ENCODE measurements at regions not wholly inside any gene's neighbourhood (a gene's known extent, or its start where the extent isn't known, plus 50 kb on each side); places are given as distances from the start of the nearest gene placed in this dataset.
"Not testable (repeated sequence)": the region's sequence is repeated elsewhere in the genome, so short reads cannot be mapped to it uniquely, and the experiment has no call there.

GRCh38 chr11:21656065-21656464 is 536.8 kb upstream of the ANO5 start:
- peaks cover 2% of the 10 kb centered on the region for H3K9me3 Mint-ChIP-seq
- H3K4me1 Mint-ChIP-seq (ENCODE audit: low read depth), result no peaks in the 10 kb centered on the region
- no peak for DNase-seq
- no peak overlapping the region for H3K27ac Mint-ChIP-seq
- H3K36me3 Mint-ChIP-seq (ENCODE audit: low read depth), result no peaks in the 10 kb centered on the region
- CTCF ChIA-PET, result no interaction called here
- H3K27me3 Mint-ChIP-seq (ENCODE audit: low read depth), result no peaks in the 10 kb centered on the region
- no peak overlapping the region for H3K4me3 Mint-ChIP-seq
- intact Hi-C loops (cut with micrococcal nuclease), result no loop called here

GRCh38 chr11:21658654-21659193 is 534.2 kb upstream of the ANO5 start:
- CTCF ChIA-PET, result interaction anchor here (0.6 kb wide), 1 partner anchor 327 kb away, joined by 3 read pairs; no protein-coding TSS in a partner anchor
- intact Hi-C loops (cut with micrococcal nuclease), result no loop called here
- DNase-seq, result no peak
- no peak overlapping the region for H3K27ac Mint-ChIP-seq
- H3K4me3 Mint-ChIP-seq, result no peak overlapping the region
- no peaks in the 10 kb centered on the region for H3K27me3 Mint-ChIP-seq (ENCODE audit: low read depth)
- peaks cover 2% of the 10 kb centered on the region for H3K9me3 Mint-ChIP-seq
- no peaks in the 10 kb centered on the region for H3K36me3 Mint-ChIP-seq (ENCODE audit: low read depth)
- H3K4me1 Mint-ChIP-seq (ENCODE audit: low read depth), result no peaks in the 10 kb centered on the region

- H3K4me1 Mint-ChIP-seq (ENCODE audit: low read depth); DNase-seq; H3K27me3 Mint-ChIP-seq (ENCODE audit: low read depth); H3K36me3 Mint-ChIP-seq (ENCODE audit: low read depth); H3K27ac Mint-ChIP-seq; H3K9me3 Mint-ChIP-seq; intact Hi-C loops (cut with micrococcal nuclease); H3K4me3 Mint-ChIP-seq: not testable (repeated sequence)
- CTCF ChIA-PET, result interaction anchor here (0.6 kb wide), 1 partner anchor 326 kb away, joined by 3 read pairs; no protein-coding TSS in a partner anchor
Observed at GRCh38 chr11:21659377-21659776, 533.5 kb upstream of the ANO5 start.

- Mint-ChIP-seq H3K4me1 (ENCODE audit: low read depth) (no peaks in the 10 kb centered on the region), H3K4me3 (no peak overlapping the region), H3K36me3 (ENCODE audit: low read depth) (no peaks in the 10 kb centered on the region), H3K9me3 (peaks cover 2% of the 10 kb centered on the region), H3K27me3 (ENCODE audit: low read depth) (no peaks in the 10 kb centered on the region), H3K27ac (no peak overlapping the region)
- CTCF ChIA-PET, result no interaction called here
- intact Hi-C loops (cut with micrococcal nuclease), result no loop called here
- DNase-seq, result no peak
Observed at GRCh38 chr11:21659961-21660360, 532.9 kb upstream of the ANO5 start.

GRCh38 chr11:21675049-21675616 is 517.8 kb upstream of the ANO5 start:
- Mint-ChIP-seq H3K27me3 (ENCODE audit: low read depth) (no peaks in the 10 kb centered on the region), H3K4me1 (ENCODE audit: low read depth) (no peaks in the 10 kb centered on the region), H3K9me3 (peaks cover 3% of the 10 kb centered on the region), H3K36me3 (ENCODE audit: low read depth) (no peaks in the 10 kb centered on the region), H3K4me3 (no peak overlapping the region), H3K27ac (no peak overlapping the region)
- CTCF ChIA-PET, result interaction anchor here (0.7 kb wide), 1 partner anchor 1304 kb away, joined by 3 read pairs; no protein-coding TSS in a partner anchor
- intact Hi-C loops (cut with micrococcal nuclease), result no loop called here
- no peak for DNase-seq

GRCh38 chr11:21687643-21688042 is 505.2 kb upstream of the ANO5 start:
- intact Hi-C loops (cut with micrococcal nuclease), result no loop called here
- H3K9me3 Mint-ChIP-seq, result peaks cover 15% of the 10 kb centered on the region
- no peaks in the 10 kb centered on the region for H3K36me3 Mint-ChIP-seq (ENCODE audit: low read depth)
- H3K4me1 Mint-ChIP-seq (ENCODE audit: low read depth), result no peaks in the 10 kb centered on the region
- H3K4me3 Mint-ChIP-seq, result no peak overlapping the region
- no peaks in the 10 kb centered on the region for H3K27me3 Mint-ChIP-seq (ENCODE audit: low read depth)
- CTCF ChIA-PET, result no interaction called here
- no peak for DNase-seq
- H3K27ac Mint-ChIP-seq, result no peak overlapping the region

- H3K9me3 Mint-ChIP-seq, result peaks cover 2% of the 10 kb centered on the region
- no peaks in the 10 kb centered on the region for H3K27me3 Mint-ChIP-seq (ENCODE audit: low read depth)
- intact Hi-C loops (cut with micrococcal nuclease), result no loop called here
- no peaks in the 10 kb centered on the region for H3K36me3 Mint-ChIP-seq (ENCODE audit: low read depth)
- no peak overlapping the region for H3K4me3 Mint-ChIP-seq
- DNase-seq, result no peak
- H3K4me1 Mint-ChIP-seq (ENCODE audit: low read depth), result no peaks in the 10 kb centered on the region
- no peak overlapping the region for H3K27ac Mint-ChIP-seq
- CTCF ChIA-PET, result no interaction called here
Observed at GRCh38 chr11:21704539-21704938, 488.3 kb upstream of the ANO5 start.

- Mint-ChIP-seq H3K9me3 (peaks cover 2% of the 10 kb centered on the region), H3K36me3 (ENCODE audit: low read depth) (no peaks in the 10 kb centered on the region), H3K4me1 (ENCODE audit: low read depth) (no peaks in the 10 kb centered on the region), H3K4me3 (no peak overlapping the region), H3K27ac (no peak overlapping the region), H3K27me3 (ENCODE audit: low read depth) (no peaks in the 10 kb centered on the region)
- CTCF ChIA-PET, result interaction anchor here (0.5 to 0.7 kb wide), 2 partner anchors 10 to 1194 kb away, joined by 3 read pairs; no protein-coding TSS in a partner anchor
- intact Hi-C loops (cut with micrococcal nuclease), result no loop called here
- no peak for DNase-seq
Observed at GRCh38 chr11:21707116-21707739, 485.7 kb upstream of the ANO5 start.

GRCh38 chr11:21710809-21711208 is 482.1 kb upstream of the ANO5 start:
- CTCF ChIA-PET, result no interaction called here
- H3K4me1 Mint-ChIP-seq (ENCODE audit: low read depth), result no peaks in the 10 kb centered on the region
- intact Hi-C loops (cut with micrococcal nuclease), result no loop called here
- no peaks in the 10 kb centered on the region for H3K27me3 Mint-ChIP-seq (ENCODE audit: low read depth)
- H3K9me3 Mint-ChIP-seq, result peaks cover 3% of the 10 kb centered on the region
- H3K36me3 Mint-ChIP-seq (ENCODE audit: low read depth), result no peaks in the 10 kb centered on the region
- H3K4me3 Mint-ChIP-seq, result no peak overlapping the region
- H3K27ac Mint-ChIP-seq, result no peak overlapping the region
- DNase-seq, result no peak

- Mint-ChIP-seq H3K4me1 (ENCODE audit: low read depth) (no peaks in the 10 kb centered on the region), H3K4me3 (no peak overlapping the region), H3K9me3 (peaks cover 5% of the 10 kb centered on the region), H3K27ac (no peak overlapping the region), H3K27me3 (ENCODE audit: low read depth) (no peaks in the 10 kb centered on the region), H3K36me3 (ENCODE audit: low read depth) (no peaks in the 10 kb centered on the region)
- intact Hi-C loops (cut with micrococcal nuclease), result no loop called here
- DNase-seq, result no peak
- CTCF ChIA-PET, result no interaction called here
Observed at GRCh38 chr11:21711341-21711740, 481.5 kb upstream of the ANO5 start.

- DNase-seq, result no peak
- Mint-ChIP-seq H3K4me1 (ENCODE audit: low read depth) (no peaks in the 10 kb centered on the region), H3K36me3 (ENCODE audit: low read depth) (no peaks in the 10 kb centered on the region), H3K27me3 (ENCODE audit: low read depth) (no peaks in the 10 kb centered on the region), H3K4me3 (no peak overlapping the region), H3K27ac (no peak overlapping the region), H3K9me3 (peaks cover 5% of the 10 kb centered on the region)
- intact Hi-C loops (cut with micrococcal nuclease), result no loop called here
- CTCF ChIA-PET, result interaction anchor here (0.6 kb wide), 1 partner anchor 249 kb away, joined by 3 read pairs; no protein-coding TSS in a partner anchor
Observed at GRCh38 chr11:21723678-21724077, 469.2 kb upstream of the ANO5 start.

GRCh38 chr11:21727102-21727501 is 465.8 kb upstream of the ANO5 start:
- Mint-ChIP-seq H3K36me3 (ENCODE audit: low read depth) (no peaks in the 10 kb centered on the region), H3K4me3 (no peak overlapping the region), H3K4me1 (ENCODE audit: low read depth) (no peaks in the 10 kb centered on the region), H3K27me3 (ENCODE audit: low read depth) (no peaks in the 10 kb centered on the region), H3K9me3 (peaks cover 8% of the 10 kb centered on the region), H3K27ac (no peak overlapping the region)
- intact Hi-C loops (cut with micrococcal nuclease), result no loop called here
- no peak for DNase-seq
- CTCF ChIA-PET, result no interaction called here

GRCh38 chr11:21736404-21736803 is 456.5 kb upstream of the ANO5 start:
- intact Hi-C loops (cut with micrococcal nuclease), result no loop called here
- CTCF ChIA-PET, result no interaction called here
- H3K27me3 Mint-ChIP-seq (ENCODE audit: low read depth), result no peaks in the 10 kb centered on the region
- no peak overlapping the region for H3K4me3 Mint-ChIP-seq
- H3K36me3 Mint-ChIP-seq (ENCODE audit: low read depth), result no peaks in the 10 kb centered on the region
- H3K9me3 Mint-ChIP-seq, result peaks cover 13% of the 10 kb centered on the region
- no peak overlapping the region for H3K27ac Mint-ChIP-seq
- H3K4me1 Mint-ChIP-seq (ENCODE audit: low read depth), result no peaks in the 10 kb centered on the region
- DNase-seq, result no peak
